Fibroblast of lung (primary cell): ENCODE measurements at regions not wholly inside any gene's neighbourhood (a gene's known extent, or its start where the extent isn't known, plus 50 kb on each side); places are given as distances from the start of the nearest gene placed in this dataset.

Source experiments
- EZH2 ChIP-seq: IDR thresholded peaks from 2 replicates; pipeline ENCODE4 v1.5.1; 2012; ENCODE audit warnings: low read length, control low read depth, mild to moderate bottlenecking; ENCODE audit errors: missing control alignments
- TF ChIP-seq, protein P1 (sequence below), 2 donors: IDR thresholded peaks in 1 of 2; conservative IDR thresholded peaks in 1 of 2; 1 replicate in 1 of 2; 2 replicates in 1 of 2; pipeline ENCODE4 v1.5.1; 2011 to 2012; ENCODE audit warnings: low read length in 2 of 2, control low read depth in 1 of 2, inconsistent platforms in 1 of 2, low read depth in 1 of 2, mild to moderate bottlenecking in 1 of 2

DNA sequence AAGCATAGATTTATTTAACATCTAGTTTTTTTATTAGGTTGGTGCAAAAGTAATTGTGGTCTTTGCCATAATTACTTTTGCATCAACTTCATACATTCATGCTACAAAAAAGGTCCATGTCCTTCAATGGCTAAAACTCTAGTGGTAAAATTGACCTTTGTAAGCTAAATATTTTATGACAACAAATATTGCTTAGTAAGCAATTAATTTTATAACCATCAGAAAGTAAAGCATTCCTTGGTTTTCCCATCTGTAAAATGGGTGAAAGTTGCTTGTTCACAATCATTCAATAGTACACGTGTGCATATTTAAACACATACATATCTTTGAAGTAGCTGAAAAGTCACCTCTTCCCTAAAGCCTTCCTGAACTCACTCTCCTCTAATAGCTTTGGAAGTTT lies 789.6 kb downstream of the CDH8 start:
- TF ChIP-seq, protein P1, sequence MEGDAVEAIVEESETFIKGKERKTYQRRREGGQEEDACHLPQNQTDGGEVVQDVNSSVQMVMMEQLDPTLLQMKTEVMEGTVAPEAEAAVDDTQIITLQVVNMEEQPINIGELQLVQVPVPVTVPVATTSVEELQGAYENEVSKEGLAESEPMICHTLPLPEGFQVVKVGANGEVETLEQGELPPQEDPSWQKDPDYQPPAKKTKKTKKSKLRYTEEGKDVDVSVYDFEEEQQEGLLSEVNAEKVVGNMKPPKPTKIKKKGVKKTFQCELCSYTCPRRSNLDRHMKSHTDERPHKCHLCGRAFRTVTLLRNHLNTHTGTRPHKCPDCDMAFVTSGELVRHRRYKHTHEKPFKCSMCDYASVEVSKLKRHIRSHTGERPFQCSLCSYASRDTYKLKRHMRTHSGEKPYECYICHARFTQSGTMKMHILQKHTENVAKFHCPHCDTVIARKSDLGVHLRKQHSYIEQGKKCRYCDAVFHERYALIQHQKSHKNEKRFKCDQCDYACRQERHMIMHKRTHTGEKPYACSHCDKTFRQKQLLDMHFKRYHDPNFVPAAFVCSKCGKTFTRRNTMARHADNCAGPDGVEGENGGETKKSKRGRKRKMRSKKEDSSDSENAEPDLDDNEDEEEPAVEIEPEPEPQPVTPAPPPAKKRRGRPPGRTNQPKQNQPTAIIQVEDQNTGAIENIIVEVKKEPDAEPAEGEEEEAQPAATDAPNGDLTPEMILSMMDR (conservative IDR thresholded peaks at IDR 0.05 in 1 of 2, IDR thresholded peaks at IDR 0.05 in 1 of 2; ENCODE audit: low read depth in 1 of 2, low read length in 2 of 2): no peak
- no peak for TF ChIP-seq EZH2
